EL (cell line): ENCODE measurements at regions not wholly inside any gene's neighbourhood (a gene's known extent, or its start where the extent isn't known, plus 50 kb on each side); places are given as distances from the start of the nearest gene placed in this dataset.

Experiments
- DNase-seq: peaks from one replicate; pipeline ENCODE4 v3.0.0-alpha.2; 2016

- DNase-seq = peak; percentile 96
These were observed 147.3 kb downstream of the IRS1 start for GRCh38 chr2:226652369-226652768.

- peak; percentile 96 for DNase-seq
These were observed 149.6 kb downstream of the IRS1 start for GRCh38 chr2:226649871-226650660.

DNA sequence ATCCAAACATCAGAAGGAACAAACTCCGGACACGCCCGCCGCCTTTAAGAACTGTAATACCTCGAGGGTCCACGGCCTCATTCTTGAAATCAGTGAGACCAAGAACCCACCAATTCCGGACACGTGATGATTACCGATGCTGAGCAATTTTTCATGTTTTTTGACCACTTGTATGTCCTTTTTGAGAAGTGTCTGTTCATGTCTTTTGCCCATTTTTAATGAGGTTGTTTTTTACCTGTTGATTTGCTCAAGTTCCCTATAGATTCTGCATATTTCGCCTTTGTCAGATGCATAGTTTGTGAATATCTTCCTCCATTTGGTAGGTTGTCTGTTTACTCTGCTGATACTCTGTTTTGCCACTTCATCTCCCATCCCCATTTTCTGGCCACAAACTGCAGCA, 150.4 kb downstream of the IRS1 start:
- DNase-seq = no peak

DNA sequence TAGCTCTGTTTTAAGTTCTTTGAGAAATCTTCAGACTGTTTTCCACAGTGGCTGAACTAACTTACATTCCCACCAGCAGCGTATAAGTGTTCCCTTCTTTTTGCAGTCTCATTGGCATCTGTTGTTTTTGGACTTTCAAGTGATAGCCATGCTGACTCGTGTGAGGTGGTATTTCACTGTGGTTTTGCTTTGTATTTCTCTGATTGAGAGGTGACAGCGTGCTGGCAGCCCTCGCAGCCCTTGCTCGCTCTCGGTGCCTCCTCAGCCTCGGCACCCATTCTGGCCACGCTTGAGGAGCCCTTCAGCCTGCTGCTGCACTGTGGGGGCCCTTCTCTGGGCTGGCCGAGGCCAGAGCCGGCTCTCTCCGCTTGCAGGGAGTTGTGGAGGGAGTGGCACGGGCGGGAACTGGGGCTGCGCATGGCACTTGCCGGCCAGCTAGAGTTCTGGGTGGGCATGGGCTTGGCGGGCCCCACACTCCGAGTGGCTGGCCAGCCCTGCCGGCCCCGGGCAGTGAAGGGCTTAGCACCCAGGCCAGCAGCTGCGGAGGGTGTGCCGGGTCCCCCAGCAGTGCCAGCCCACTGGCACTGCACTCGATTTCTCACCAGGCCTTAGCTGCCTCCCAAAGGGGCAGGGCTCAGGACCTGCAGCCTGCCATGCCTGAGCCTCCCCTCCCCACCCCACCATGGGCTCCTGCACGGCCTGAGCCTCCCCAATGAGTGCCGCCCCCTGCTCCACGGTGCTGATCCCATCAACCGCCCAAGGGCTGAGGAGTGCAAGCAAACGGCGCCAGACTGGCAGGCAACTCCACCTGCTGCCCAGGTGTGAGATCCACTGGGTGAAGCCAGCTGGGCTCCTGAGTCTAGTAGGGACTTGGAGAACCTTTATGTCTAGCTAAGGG, 151.8 kb downstream of the IRS1 start:
- DNase-seq = no peak

DNA sequence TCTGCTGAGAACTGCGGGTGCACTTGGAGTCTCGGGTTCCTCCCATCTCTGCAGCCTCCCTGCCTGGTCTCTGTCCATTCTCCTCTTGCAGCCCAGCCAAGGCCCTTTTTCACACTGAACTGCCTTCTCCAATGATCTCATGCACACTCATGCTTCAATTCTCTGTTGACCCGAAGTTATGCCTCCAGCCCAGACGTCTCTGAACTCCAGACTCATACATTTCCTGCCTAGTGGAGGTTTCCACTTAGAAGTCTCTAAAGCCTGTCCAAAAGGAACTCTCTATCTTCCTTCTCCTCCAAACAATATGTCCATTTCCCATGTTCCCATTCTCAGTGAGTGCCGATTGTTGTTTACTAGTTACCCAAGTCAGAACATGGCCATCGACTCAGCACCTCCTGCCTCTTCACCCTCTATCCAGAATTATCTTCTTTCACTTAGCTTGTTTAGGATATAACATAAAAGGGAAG, 155.2 kb downstream of the IRS1 start:
- DNase-seq = peak; percentile 61

- no peak for DNase-seq
These were observed 155.7 kb downstream of the IRS1 start for GRCh38 chr2:226643946-226644282.

DNA sequence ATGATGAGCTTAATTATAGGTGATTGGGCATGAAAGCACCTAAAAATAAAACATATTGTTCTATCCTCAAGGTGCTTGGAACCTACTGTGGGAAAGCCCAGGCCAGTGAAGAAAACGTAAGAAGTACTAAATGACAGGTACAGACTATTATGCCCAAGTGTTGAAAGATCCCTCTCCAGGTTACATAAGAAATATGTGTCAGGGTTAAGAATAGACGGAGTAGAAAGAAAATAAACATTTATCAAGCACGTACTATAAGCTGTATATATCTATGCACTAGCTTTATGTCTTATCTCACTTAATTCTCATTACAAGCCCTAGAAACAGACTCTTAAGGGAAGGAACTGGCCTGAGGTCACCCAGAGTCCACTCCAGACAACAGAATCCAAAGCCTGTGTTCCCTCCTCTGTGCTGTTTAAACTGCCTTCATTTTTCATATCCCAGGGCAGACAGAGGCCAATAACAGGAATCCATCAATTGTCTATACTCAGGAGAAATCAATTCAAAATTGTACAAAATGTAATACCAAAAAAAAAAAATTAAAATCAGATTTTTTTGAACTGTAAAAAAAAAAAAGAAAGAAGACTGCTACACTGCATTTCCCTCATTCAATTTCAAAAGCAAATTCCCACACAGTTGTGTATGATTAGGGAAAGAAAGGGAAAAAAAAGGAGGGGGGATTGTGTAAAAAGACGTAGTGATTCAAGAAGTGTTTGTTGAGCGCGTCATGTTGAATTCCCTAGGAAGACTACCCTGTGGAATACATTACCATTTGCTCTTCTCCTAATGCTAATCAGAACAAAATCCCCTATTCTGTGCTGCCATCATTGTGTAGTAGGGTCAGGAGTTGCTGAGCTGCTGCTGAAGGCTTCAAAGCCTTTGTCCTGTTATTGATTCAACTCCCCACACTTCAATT, 156.3 kb downstream of the IRS1 start:
- DNase-seq = no peak

DNA sequence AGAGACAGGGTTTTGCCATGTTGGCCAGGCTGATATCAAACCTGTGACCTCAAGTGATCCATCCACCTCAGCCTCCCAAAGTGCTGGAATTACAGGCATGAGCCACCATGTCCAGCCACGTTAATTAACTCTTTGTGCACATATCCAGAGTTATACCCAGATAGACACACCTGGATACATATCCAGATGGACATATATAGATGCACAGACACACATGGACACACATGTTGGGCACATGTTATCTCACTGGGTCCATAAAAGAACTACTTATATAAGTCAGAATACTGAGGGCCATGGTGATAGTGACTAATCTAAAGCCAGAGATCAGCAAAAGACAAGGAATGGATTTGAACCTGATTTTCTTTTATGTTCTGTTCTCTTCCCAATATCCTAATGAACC, 158.6 kb downstream of the IRS1 start:
- DNase-seq = no peak

DNA sequence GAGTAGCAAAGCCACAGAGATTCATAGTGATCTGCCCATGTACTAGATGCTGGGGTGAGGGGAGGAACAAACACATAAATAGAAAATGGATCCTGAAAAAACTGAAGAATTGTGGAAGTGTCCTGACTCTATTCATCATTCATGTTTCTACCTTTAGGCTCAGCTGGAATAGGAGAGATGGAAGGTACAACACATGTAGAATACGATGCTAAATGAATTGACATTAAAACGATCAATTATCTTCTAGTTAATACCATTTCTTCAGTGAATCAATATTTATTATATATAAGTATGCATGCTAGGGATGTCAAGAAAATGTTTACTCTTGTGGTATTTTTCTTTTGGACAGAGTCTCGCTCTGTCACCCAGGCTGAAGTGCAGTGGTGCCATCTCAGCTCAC, 159.1 kb downstream of the IRS1 start:
- DNase-seq = no peak

DNA sequence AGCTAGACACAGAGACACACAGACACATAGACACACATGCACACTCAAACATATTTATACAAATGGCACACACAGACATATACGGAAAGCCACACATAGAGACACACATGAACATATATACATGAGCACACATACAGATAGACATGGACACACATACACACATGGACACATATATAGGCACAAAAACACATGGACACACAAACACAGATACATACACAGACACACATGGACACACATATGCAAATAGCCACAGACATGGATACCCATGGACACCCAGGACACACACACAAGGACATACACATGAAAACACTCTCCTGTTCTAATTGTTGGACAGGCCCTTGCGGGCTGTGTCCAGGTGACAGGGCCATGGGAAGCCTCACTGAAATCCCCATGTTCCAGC, 160.1 kb downstream of the IRS1 start:
- DNase-seq = no peak

GRCh38 chr2:226638576-226638975, 161.0 kb downstream of the IRS1 start:
- no peak for DNase-seq

DNA sequence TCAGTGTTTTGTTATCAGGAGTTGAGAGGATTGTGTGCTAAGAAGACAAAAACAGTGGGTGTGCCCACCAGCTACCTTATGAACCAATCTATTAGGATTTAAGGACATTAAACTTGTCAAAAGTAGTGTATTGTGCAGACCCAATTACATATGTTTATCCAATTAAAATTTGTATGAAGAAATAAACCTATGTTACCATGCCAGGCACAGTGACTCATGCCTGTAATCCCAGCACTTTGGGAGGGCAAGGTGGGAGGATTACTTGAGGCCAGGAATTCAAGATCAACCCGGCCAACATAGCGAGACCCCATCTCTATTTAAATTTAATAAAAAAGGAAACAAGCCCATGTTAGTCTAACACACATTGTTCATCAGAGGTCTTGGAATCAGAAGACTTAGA, 162.2 kb downstream of the IRS1 start:
- DNase-seq = no peak

DNA sequence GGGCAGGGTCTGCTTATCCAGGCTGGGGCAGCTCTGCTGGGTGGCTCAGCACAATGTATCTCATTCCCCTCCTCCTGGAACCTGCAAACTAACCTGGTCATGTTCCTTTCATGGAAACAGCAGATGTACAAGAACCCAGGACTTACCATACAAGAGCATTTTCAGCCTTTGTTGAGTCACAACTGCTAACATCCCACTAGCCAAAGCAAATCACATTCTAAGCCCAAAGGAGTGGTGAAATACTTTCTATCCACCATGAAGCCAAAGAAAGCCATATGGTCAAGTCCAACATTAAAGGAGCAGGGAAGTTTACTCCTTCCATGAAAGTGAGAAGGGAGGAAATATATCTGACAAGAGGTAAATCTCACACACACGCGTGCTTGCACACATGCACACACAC, 163.0 kb downstream of the IRS1 start:
- no peak for DNase-seq

DNA sequence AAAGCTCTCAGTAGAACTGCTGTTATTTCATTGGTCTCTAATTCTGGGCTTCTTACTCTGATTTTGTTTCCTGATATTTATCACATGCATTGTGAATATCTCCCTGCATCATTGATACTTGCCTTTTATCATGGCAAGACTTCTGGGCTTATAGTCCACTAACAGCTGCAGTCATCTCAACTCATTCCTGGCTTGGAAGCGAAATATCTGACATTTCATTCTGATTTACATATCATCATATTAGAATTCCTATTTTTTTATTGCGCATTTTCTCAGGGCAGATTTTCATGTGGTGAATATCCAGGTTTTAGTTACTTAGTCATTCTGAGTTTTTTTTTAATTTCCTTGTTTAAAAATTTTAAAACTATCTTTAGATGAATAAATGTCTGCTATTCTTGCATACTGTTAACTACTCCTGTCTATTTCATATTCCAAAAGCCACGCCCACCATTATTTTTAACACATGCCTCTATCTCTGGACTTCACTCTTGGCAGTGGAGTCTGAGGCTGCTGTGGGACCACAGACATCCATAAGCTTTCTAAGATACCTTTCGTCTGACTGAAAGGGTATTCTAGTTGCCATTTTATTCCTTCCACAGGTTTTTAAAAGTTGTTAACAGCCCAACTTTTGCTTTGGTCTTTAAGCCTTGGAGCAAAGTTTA, 164.5 kb downstream of the IRS1 start:
- no peak for DNase-seq

DNA sequence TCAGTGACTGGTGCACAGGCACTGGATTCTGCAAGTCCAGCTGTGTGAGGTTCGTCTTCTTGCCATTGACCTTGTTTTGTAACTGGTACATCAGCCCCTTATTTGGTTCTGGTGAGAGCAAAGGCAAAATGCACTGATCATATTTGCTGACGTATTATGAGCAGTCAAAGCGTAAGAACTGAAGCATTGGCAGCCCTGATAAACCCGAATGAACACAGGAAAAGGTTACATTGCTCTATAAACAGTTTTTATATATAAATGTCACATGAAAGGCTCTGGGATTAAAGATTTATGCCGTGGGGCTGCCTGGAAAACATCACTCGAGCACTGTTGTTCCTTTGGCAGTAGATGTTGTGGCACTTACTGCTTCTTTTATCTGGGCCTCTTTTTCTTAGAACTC, 167.9 kb downstream of the IRS1 start:
- DNase-seq = no peak

DNA sequence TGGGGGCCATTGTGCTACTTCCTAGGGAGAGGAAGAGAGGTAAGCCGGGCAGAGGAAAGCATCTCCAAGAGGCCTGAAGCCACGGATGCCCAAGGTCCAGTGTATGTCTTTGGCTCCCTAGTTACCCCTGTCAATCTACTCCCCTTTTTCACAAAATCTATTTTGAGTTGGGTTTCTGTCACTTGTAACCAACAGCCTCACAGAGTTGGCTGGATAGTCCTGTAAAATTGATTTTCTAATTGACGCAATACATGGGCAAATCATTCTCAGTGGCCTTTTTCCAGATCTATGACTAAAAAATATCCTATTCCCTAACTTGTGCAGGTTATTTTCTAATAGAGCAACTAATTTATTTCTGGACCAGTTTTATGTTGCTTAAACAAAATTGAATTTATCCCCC, 168.4 kb downstream of the IRS1 start:
- no peak for DNase-seq

GRCh38 chr2:226625946-226626345, 173.7 kb downstream of the IRS1 start:
- no peak for DNase-seq

GRCh38 chr2:226623587-226624368, 175.8 kb downstream of the IRS1 start:
- DNase-seq = no peak

DNA sequence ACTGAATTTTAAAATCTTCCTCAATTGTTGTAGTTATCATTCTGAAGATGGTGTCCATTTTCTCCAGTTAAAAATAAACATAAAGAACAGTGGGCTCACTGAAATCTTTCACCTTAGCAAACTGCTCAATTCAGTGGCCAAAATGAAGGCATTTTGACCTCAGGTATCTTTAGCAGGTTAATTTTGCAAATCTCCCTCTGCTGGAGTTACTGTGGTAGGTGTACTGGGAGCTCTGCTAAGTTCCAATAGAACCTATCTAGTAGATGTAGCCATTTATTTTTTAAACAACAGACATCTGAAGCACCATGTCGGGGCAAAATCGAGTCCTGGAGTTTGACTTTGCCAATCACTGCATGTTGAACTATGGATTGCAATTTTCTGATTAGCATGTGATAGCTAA, 177.1 kb downstream of the IRS1 start:
- DNase-seq = no peak

DNA sequence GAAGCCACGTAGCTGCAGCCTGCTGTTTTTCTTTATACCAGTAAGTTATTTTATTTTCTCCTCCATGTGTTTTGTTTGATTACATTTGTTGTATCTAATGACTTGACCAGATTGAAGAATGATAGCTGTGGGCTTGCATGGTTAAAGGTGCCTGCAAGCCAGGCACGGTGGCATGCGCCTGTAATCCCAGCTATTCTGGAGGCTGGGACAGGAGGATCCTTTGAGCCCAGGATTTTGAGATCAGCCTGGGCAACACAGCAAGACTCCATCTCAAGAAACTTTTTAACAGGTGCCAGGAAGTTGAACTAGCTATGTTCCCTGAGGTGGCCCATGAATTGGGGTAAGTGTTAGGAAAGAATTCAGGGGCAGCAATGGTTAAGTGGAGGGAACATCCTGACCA, 179.4 kb downstream of the IRS1 start:
- DNase-seq = no peak

GRCh38 chr2:226619707-226620106, 179.9 kb downstream of the IRS1 start:
- DNase-seq = no peak
